Panc1 (cell line): ENCODE measurements at regions not wholly inside any gene's neighbourhood (a gene's known extent, or its start where the extent isn't known, plus 50 kb on each side); places are given as distances from the start of the nearest gene placed in this dataset.

Experiments used
- CTCF ChIP-seq: fragments of 450-650 bp; IDR thresholded peaks from 2 replicates; pipeline ENCODE4 v1.5.1; 2017; ENCODE audit warnings: mild to moderate bottlenecking
- POLR2AphosphoS5 ChIP-seq: IDR thresholded peaks from 2 replicates; pipeline ENCODE4 v1.6.1; 2012; ENCODE audit warnings: mild to moderate bottlenecking, low read depth, low read length, moderate library complexity
- SIN3A ChIP-seq: IDR thresholded peaks from 2 replicates; pipeline ENCODE4 v1.6.1; 2012; ENCODE audit warnings: low read depth, mild to moderate bottlenecking, low read length, moderate library complexity, borderline replicate concordance; ENCODE audit not compliant: insufficient read depth
- TCF7L2 ChIP-seq: IDR thresholded peaks from 2 replicates; pipeline ENCODE4 v1.6.1; 2011; ENCODE audit warnings: mild to moderate bottlenecking, low read depth, low read length, inconsistent platforms

- TF ChIP-seq CTCF (no peak), SIN3A (no peak), POLR2AphosphoS5 (no peak), TCF7L2 (no peak)
Measured at GRCh38 chr2:45323344-45323743, 287.7 kb downstream of the SRBD1 start.
